ENCODE measurements at regions not wholly inside any gene's neighbourhood (a gene's known extent, or its start where the extent isn't known, plus 50 kb on each side); places are given as distances from the start of the nearest gene placed in this dataset.

DNA sequence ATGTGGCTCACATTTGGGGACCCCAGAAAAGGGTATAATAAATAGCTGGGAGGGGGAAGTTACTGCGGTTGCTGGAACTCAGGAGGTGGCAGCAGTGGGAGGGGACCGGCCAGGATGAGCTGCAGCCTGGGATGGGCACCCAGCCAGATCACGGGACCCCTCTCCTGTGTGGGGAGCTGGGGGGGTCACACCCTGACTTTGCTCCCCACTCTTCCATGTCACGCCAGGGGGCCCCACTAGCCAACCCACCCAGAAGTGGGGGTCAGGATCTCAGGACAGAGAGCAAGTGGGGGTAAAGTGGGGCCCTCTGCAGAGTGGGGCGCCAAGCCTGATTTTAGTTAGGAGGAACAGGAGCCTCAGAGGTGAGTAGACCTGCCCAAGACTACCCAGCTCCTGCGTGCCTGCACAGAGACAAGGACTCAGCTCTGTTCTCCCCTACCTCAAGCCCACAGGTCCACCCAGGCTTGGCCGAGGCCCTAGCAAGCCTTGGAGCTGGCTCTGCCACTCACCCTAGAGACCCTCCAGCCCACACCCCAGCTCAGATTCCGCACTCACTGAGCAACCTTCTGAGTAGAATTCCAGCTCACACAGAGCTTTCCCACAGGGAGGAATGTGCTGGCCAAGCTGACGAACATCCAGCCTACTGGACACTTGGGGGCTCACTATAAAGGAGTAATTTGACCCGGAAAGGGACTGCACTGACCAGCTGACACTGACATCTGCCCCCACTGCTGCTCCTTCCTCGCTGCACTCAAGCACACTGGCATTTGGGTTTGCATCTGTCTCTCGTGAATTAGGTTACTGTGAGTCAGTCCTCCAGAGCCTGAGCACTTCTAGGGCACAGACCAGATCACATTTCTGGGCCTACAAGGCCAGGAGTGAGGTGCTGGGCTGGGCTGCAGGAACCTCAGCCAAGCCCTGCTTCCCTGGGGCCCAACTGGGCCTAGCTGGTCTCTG, 310.1 kb downstream of the C16orf95 start:
- Histone ChIP-seq H3K9ac (no peak overlapping the region), H3K4me2 (no peak overlapping the region), H3K27me3 (no peaks in the 10 kb centered on the region), H3K4me1 (no peaks in the 10 kb centered on the region), H4K20me1 (no peaks in the 10 kb centered on the region), H3K36me3 (no peaks in the 10 kb centered on the region), H3K9me3 (peaks cover 9% of the 10 kb centered on the region; the same call in 1 of the 2 replicates), H3K4me3 (no peak overlapping the region), H3K27ac (no peak overlapping the region)
- no peak for TF ChIP-seq Cebpa-rat (IDR thresholded peaks at IDR 0.05)

DNA sequence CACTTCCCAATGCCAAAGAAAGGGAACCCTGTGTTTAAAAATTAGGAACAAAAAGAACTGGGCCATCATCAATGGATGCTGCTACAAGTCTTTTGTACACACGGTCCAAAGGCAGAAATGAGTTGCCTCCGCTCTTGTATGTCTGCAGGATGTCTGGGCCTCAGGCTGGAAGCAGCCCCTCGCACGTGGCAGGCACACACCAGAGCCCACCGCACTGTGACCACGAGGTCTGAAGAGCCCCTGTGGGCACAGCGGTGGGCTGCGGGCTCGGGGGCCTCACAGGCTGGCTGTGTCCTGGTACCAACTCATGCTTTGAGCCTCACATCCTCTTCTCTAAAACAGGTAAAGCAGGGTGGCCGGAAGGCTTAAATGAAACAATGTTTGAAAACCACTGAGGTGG, 309.3 kb downstream of the C16orf95 start:
- H3K4me3 ChIP-seq = no peak overlapping the region
- H3K27me3 ChIP-seq = no peaks in the 10 kb centered on the region
- H3K9ac ChIP-seq = no peak overlapping the region
- no peak overlapping the region for H3K27ac ChIP-seq
- no peak overlapping the region for H3K4me2 ChIP-seq
- no peaks in the 10 kb centered on the region for H4K20me1 ChIP-seq
- H3K36me3 ChIP-seq = no peaks in the 10 kb centered on the region
- no peaks in the 10 kb centered on the region for H3K4me1 ChIP-seq
- TF ChIP-seq Cebpa-rat (IDR thresholded peaks at IDR 0.05) = no peak
- H3K9me3 ChIP-seq = peaks cover 9% of the 10 kb centered on the region; the same call in 1 of the 2 replicates

DNA sequence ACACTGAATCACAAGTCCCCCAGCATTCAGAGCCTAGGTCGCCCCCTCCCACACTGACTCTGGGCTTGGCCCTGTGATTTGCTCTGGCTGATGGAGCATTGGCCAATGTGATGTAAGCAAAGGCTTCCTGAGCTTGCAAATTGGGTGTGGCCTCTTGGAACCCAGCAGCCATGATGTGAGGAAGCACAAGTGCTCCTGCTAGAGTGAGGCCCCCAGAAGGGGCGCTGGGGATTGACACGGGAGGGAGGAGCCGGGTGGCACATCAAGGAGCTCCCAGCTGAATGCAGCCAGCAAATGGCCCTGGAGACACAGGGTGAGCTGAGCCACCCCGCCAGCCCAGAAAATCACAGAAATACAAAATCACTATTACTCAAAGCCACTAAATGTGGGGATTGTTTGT, 308.5 kb downstream of the C16orf95 start:
- Histone ChIP-seq H3K27ac (no peak overlapping the region), H3K4me1 (no peaks in the 10 kb centered on the region), H3K9me3 (peaks cover 9% of the 10 kb centered on the region; the same call in 1 of the 2 replicates), H3K4me3 (no peak overlapping the region), H4K20me1 (no peaks in the 10 kb centered on the region), H3K36me3 (no peaks in the 10 kb centered on the region), H3K9ac (no peak overlapping the region), H3K4me2 (no peak overlapping the region), H3K27me3 (no peaks in the 10 kb centered on the region)
- no peak for TF ChIP-seq Cebpa-rat (IDR thresholded peaks at IDR 0.05)

DNA sequence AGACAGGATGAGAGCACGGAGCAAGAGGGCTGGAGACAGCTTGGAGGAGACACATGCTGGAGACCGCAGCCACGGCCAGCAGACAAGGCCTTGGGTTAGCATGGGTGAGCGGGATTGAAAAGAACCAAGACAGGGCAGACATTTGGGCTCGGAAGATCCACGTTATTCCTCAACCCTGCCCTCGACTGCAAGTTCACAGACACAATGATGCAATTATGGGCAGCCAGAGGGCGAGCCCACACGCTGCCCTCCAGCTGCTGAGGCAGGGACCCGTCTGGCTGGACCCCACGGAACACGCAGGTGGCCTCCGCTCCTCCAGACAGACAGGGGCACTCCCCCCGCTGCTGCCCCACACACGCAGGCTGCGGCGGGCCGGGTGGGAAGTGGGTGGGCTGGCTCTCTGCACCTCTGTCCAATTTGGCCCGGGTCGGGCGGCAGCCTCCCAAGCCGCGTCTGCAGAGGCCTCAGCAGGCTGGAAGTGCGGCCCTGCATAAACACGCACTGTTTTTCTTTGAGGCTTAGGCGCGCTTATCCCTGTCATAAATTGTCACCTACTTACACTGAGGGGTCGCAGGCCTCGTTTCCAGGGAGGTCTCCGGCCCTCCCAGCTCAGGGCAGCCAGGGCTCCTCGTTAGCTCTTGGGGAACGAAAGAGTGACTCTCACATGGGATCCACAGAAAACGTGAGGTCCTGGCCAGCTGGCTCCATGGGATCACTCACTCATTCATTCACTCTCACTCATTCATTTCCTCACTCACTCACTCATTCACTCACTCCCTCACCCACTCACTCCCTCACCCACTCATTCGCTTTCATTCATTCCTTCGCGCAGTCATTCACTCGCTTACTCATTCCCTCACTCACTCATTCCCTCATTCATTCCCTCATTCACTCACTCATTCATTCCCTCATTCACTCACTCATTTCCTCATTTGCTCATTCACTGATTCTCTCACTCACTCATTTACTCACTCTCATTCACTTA, 303.9 kb downstream of the C16orf95 start:
- Histone ChIP-seq H3K4me3 (no peak overlapping the region), H3K9me3 (no peaks in the 10 kb centered on the region), H3K27ac (no peak overlapping the region), H3K9ac (no peak overlapping the region), H3K4me1 (no peaks in the 10 kb centered on the region), H3K36me3 (no peaks in the 10 kb centered on the region), H3K27me3 (no peaks in the 10 kb centered on the region), H3K4me2 (no peak overlapping the region), H4K20me1 (no peaks in the 10 kb centered on the region)
- TF ChIP-seq Cebpa-rat (IDR thresholded peaks at IDR 0.05) = no peak

DNA sequence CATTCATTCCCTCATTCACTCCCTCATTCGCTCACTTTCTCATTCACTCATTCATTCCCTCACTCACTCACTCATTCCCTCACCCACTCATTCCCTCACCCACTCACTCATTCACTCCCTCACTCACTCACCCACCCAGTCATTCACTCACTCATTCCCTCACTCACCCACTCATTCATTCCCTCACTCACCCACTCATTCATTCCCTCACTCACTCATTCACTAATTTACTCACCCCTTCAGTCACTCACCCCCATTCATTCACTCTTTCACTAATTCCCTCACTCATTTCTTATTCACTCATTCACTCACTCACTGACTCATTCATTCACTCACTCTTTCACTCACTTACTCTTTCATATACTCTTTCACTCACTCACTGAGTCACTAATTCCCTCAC, 303.1 kb downstream of the C16orf95 start:
- no peaks in the 10 kb centered on the region for H3K4me1 ChIP-seq
- H3K9ac ChIP-seq = no peak overlapping the region
- no peaks in the 10 kb centered on the region for H4K20me1 ChIP-seq
- H3K4me3 ChIP-seq = no peak overlapping the region
- no peak overlapping the region for H3K27ac ChIP-seq
- H3K4me2 ChIP-seq = no peak overlapping the region
- TF ChIP-seq Cebpa-rat (IDR thresholded peaks at IDR 0.05) = no peak
- H3K36me3 ChIP-seq = no peaks in the 10 kb centered on the region
- H3K27me3 ChIP-seq = no peaks in the 10 kb centered on the region
- H3K9me3 ChIP-seq = no peaks in the 10 kb centered on the region

DNA sequence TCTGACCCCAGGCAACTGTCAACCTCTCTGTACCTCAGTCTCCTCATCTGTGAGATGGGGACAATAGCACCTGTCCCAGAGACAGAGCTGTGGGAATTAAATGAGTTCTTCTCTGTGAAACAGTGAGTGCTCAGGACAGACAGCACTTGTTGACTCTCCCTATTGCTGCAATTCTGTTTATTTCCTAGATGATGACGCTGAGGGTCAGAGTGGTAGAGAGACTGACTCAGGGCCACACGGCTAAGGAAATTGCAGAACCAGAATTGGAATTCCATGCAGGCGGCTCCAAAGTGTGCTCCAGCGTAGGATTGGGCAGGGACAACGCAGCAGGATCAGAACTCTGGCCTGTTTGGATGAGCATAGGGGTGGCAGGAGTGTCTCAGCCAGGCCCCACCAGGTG, 302.2 kb downstream of the C16orf95 start:
- H3K9ac ChIP-seq = no peak overlapping the region
- no peak overlapping the region for H3K27ac ChIP-seq
- H3K9me3 ChIP-seq = no peaks in the 10 kb centered on the region
- no peak overlapping the region for H3K4me2 ChIP-seq
- no peaks in the 10 kb centered on the region for H3K27me3 ChIP-seq
- no peaks in the 10 kb centered on the region for H3K4me1 ChIP-seq
- no peaks in the 10 kb centered on the region for H3K36me3 ChIP-seq
- TF ChIP-seq Cebpa-rat (IDR thresholded peaks at IDR 0.05) = no peak
- H4K20me1 ChIP-seq = no peaks in the 10 kb centered on the region
- no peak overlapping the region for H3K4me3 ChIP-seq

DNA sequence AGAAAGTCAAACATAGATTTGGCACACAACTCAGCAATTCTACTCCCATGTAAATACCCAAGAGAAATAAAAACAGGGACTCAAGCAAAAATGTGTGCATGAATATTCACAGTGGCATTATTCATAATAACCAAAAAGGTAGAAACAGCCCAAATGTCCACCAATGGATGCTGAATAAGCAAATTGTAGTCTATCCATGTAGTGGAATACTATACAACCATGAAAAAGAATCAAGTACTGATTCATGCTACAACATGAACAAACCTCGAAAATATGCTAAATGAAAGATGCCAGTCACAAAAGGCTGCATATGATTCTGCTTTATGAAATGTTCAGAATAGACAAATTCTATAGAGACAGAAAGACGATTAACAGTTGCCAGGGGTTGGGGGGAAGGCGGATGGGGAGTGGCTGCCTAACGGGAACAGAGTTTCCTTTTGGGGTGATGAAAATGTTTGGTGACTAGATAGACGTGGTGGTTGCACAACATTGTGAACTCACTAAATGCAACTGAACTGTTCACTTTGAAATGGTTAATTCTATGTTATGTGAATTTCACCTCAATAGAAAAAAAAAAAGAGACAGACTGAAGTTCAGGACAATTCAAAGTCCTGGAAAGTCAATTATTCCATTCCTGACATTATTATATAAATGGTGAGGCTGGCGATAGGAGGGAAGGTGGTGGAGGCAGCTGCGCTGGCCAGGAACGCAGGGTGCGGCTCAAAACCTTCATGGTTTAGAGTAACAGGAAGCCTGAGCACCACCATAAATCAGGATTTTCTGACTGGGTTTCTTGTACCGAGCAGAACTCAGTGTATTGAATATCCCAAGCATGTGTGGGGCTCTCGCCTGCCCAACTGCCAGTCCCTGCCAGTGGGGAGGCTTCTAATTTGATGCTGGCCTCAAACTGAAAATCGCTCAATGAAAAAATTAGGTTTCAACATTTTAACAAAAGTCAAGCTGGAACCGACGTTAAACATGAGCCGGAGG, 300.9 kb downstream of the C16orf95 start:
- H3K36me3 ChIP-seq = no peaks in the 10 kb centered on the region
- no peak for TF ChIP-seq Cebpa-rat (IDR thresholded peaks at IDR 0.05)
- no peaks in the 10 kb centered on the region for H3K4me1 ChIP-seq
- no peaks in the 10 kb centered on the region for H3K9me3 ChIP-seq
- H4K20me1 ChIP-seq = no peaks in the 10 kb centered on the region
- no peak overlapping the region for H3K9ac ChIP-seq
- H3K27me3 ChIP-seq = no peaks in the 10 kb centered on the region
- H3K27ac ChIP-seq = no peak overlapping the region
- H3K4me3 ChIP-seq = no peak overlapping the region
- H3K4me2 ChIP-seq = no peak overlapping the region

DNA sequence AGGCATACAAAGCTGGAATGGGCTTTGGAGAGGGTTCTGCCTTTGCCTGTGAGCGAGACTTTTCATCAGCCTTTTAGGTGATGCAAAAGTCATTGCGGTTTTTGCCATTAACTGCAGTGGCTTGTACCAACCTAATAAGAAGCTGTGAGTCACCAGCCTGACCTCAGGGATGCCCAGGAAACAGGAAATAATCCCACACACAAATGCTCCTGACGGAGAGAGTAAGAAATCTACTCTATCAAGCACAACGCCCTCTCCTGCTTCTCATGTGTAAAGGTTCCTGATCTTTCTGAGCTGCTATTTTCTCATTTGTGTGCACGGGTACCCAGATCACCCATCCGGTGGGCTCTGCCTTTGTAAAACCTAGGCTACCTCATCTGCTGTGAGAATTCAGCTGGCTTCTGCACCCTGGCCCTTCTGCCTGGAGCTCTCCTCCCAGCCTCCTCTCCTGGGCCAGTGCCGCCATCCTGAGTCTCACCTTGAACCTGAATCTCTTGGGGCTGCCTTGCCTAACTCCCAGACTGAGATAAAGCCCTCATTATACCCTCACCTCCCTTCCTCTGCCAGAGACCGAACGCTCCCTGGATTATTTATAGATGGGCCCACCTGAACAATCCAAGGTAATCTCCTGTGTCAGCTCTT, 299.7 kb downstream of the C16orf95 start:
- H3K36me3 ChIP-seq = no peaks in the 10 kb centered on the region
- no peaks in the 10 kb centered on the region for H3K27me3 ChIP-seq
- H3K4me1 ChIP-seq = no peaks in the 10 kb centered on the region
- no peak overlapping the region for H3K4me2 ChIP-seq
- H3K9me3 ChIP-seq = no peaks in the 10 kb centered on the region
- H4K20me1 ChIP-seq = no peaks in the 10 kb centered on the region
- no peak overlapping the region for H3K9ac ChIP-seq
- H3K4me3 ChIP-seq = no peak overlapping the region
- H3K27ac ChIP-seq = no peak overlapping the region
- TF ChIP-seq Cebpa-rat (IDR thresholded peaks at IDR 0.05) = no peak

All from BLaER1 (cell line).